ENCODE measurements at regions not wholly inside any gene's neighbourhood (a gene's known extent, or its start where the extent isn't known, plus 50 kb on each side); places are given as distances from the start of the nearest gene placed in this dataset.

- Histone ChIP-seq H3K18ac (ENCODE audit: extremely low read depth, low read length) (no peak overlapping the region), H3K56ac (replicated peaks; ENCODE audit: insufficient read length, low read depth, low read length) (no peak overlapping the region), H2BK15ac (ENCODE audit: low read length) (no peak overlapping the region), H3K4me3 (ENCODE audit: extremely low read depth in 1 of 4, insufficient read depth in 2 of 4, low read depth in 3 of 4, low read length in 4 of 4) (no peak overlapping the region), H3K79me1 (ENCODE audit: low read depth, low read length) (peaks cover 4% of the 10 kb centered on the region; the same call in 1 of the 2 replicates), H3K4me2 (ENCODE audit: insufficient read depth in 1 of 2, low read depth in 2 of 2, low read length in 2 of 2) (no peak overlapping the region), H2BK120ac (replicated peaks; ENCODE audit: low read depth, low read length) (no peak overlapping the region), H2AK5ac (ENCODE audit: low read depth, low read length) (no peak overlapping the region), H2BK20ac (ENCODE audit: low read length) (no peak overlapping the region), H2AFZ (ENCODE audit: low read length) (no peak overlapping the region), H3K14ac (ENCODE audit: insufficient read length) (no peak overlapping the region), H3K9me3 (ENCODE audit: insufficient read depth in 2 of 2, low read depth in 1 of 2, low read length in 1 of 2) (no peaks in the 10 kb centered on the region), H3K36me3 (ENCODE audit: control insufficient read depth in 2 of 4, insufficient read depth in 4 of 4, low read length in 3 of 4) (no peaks in the 10 kb centered on the region; a peak in 1 of 8 replicates), H3K4me1 (replicated peaks in 1 of 4; ENCODE audit: control insufficient read depth in 3 of 4, insufficient read depth in 4 of 4, low read length in 3 of 4) (peaks cover 3 to 17% (median 8%) of the 10 kb centered on the region in 4 experiments), H3K23ac (ENCODE audit: insufficient read length) (no peak overlapping the region), H3K4ac (replicated peaks; ENCODE audit: insufficient read length, low read depth, low read length) (no peak overlapping the region), H2BK5ac (ENCODE audit: low read depth, low read length) (no peak overlapping the region), H2BK12ac (ENCODE audit: low read depth, low read length) (no peak overlapping the region), H4K20me1 (replicated peaks in 1 of 2; ENCODE audit: control insufficient read depth in 1 of 2, insufficient read depth in 2 of 2, low read length in 2 of 2) (peaks cover 2 to 10% of the 10 kb centered on the region in 2 experiments), H4K91ac (replicated peaks; ENCODE audit: insufficient read length, low read length) (no peak overlapping the region), H3K27ac (ENCODE audit: low read depth, low read length) (no peak overlapping the region), H3K27me3 (replicated peaks in 1 of 4; ENCODE audit: control insufficient read depth in 3 of 4, extremely low read depth in 1 of 4, insufficient read depth in 3 of 4, low read length in 3 of 4) (no peaks in the 10 kb centered on the region), H3K23me2 (ENCODE audit: low read depth, low read length) (no peaks in the 10 kb centered on the region; the same call in 1 of the 2 replicates), H4K8ac (ENCODE audit: extremely low read depth, insufficient read depth, low read length) (no peak overlapping the region), H3K79me2 (ENCODE audit: control insufficient read depth in 1 of 2, insufficient read depth in 2 of 2, low read length in 2 of 2) (peaks cover 0 to 23% of the 10 kb centered on the region in 2 experiments; a peak in 2 of 4 replicates), H4K5ac (ENCODE audit: insufficient read length, low read depth, low read length) (no peak overlapping the region), H3K9ac (replicated peaks in 1 of 4; ENCODE audit: extremely low read depth in 1 of 4, low read depth in 3 of 4, low read length in 3 of 4) (no peak overlapping the region)
- no peak for TF ChIP-seq BACH1 (IDR thresholded peaks at IDR 0.05; ENCODE audit: low read length)
- TF ChIP-seq KDM1A (IDR thresholded peaks at IDR 0.05; ENCODE audit: borderline replicate concordance, low read length): no peak
- TF ChIP-seq SP4 (IDR thresholded peaks at IDR 0.05; ENCODE audit: low read length): no peak
- no peak for TF ChIP-seq TCF12 (IDR thresholded peaks at IDR 0.05; ENCODE audit: low read depth, low read length)
- no peak for TF ChIP-seq RBBP5 (IDR thresholded peaks at IDR 0.05; ENCODE audit: borderline replicate concordance, low read depth, low read length)
- TF ChIP-seq RAD21 (IDR thresholded peaks at IDR 0.05 in 1 of 2, conservative IDR thresholded peaks at IDR 0.05 in 1 of 2; ENCODE audit: low read depth in 2 of 2, low read length in 2 of 2): no peak
- TF ChIP-seq TEAD4 (IDR thresholded peaks at IDR 0.05; ENCODE audit: low read depth, low read length): no peak
- no peak for TF ChIP-seq HDAC6 (IDR thresholded peaks at IDR 0.05; ENCODE audit: low read depth, low read length)
- no peak for TF ChIP-seq GTF2F1 (IDR thresholded peaks at IDR 0.05; ENCODE audit: borderline replicate concordance, low read depth, low read length)
- TF ChIP-seq TBP (IDR thresholded peaks at IDR 0.05; ENCODE audit: low read depth, low read length): no peak
- TF ChIP-seq YY1 (IDR thresholded peaks at IDR 0.05; ENCODE audit: low read depth, low read length): no peak
- TF ChIP-seq SUZ12 (IDR thresholded peaks at IDR 0.05; ENCODE audit: low read length): no peak
- no peak for TF ChIP-seq NANOG (IDR thresholded peaks at IDR 0.05; ENCODE audit: insufficient read depth, low read depth, low read length, poor library complexity, severe bottlenecking)
- TF ChIP-seq JUN (IDR thresholded peaks at IDR 0.05; ENCODE audit: low read depth, low read length): no peak
- DNase-seq (ENCODE audit: low read depth in 1 of 2, low spot score in 2 of 2): no peak
- ChIA-PET CTCF (ENCODE audit: partially characterized antibody) (interaction anchor here (1.6 to 2.1 kb wide), 2 partner anchors 20 to 23 kb away, joined by 5 to 6 read pairs; no protein-coding TSS in a partner anchor), POLR2A (ENCODE audit: partially characterized antibody) (no interaction called here)
- WGBS, 2 experiments (ENCODE audit: extremely low coverage in 1 of 2, insufficient coverage in 1 of 2, insufficient read length in 1 of 2, insufficient replicate concordance in 2 of 2, low coverage in 1 of 2, low lambda C conversion rate in 2 of 2, missing lambda C conversion rate in 1 of 2): 89% methylated on average over 7 of the region's 7 CpGs; no CpG with 5 or more reads in 1 of the 2 experiments
- FAIRE-seq: no peak
Observed at GRCh38 chr12:125311050-125311449, 245.8 kb downstream of the AACS start.
